ENCODE measurements at regions not wholly inside any gene's neighbourhood (a gene's known extent, or its start where the extent isn't known, plus 50 kb on each side); places are given as distances from the start of the nearest gene placed in this dataset.

- intact Hi-C loops (cut with DNase I), result no loop called here
- no peaks in the 10 kb centered on the region for H3K27me3 ChIP-seq (ENCODE audit: control insufficient read depth, insufficient read depth, low read length)
- FAIRE-seq (no peak), DNase-seq (no peak)
- no peaks in the 10 kb centered on the region for H3K36me3 ChIP-seq (ENCODE audit: control insufficient read depth in 2 of 3, insufficient read depth in 3 of 3, low read length in 3 of 3)
- H3K9me3 ChIP-seq (ENCODE audit: control insufficient read depth in 2 of 3, insufficient read depth in 1 of 3, low read length in 3 of 3), result no peaks in the 10 kb centered on the region
- H3K4me1 ChIP-seq (ENCODE audit: control insufficient read depth in 2 of 3, insufficient read depth in 2 of 3, low read depth in 1 of 3, low read length in 3 of 3), result no peaks in the 10 kb centered on the region
- TF ChIP-seq CTCF (IDR thresholded peaks at IDR 0.05; ENCODE audit: borderline replicate concordance, extremely low read depth, insufficient read depth), result no peak
- no peak overlapping the region for H3K27ac ChIP-seq (ENCODE audit: low read depth in 2 of 2, low read length in 2 of 2)
- no peak overlapping the region for H3K4me3 ChIP-seq (ENCODE audit: low read length in 3 of 3)
- no peak overlapping the region for H3K9ac ChIP-seq (ENCODE audit: low read length in 3 of 3)
Measured at GRCh38 chr14:96980835-96981234, 183.7 kb downstream of the VRK1 start.

GRCh38 chr14:96986256-96987085, 189.3 kb downstream of the VRK1 start:
- FAIRE-seq (no peak), DNase-seq (peak in 2 of 5 donors; percentile 36 to 42)
- no peaks in the 10 kb centered on the region for H3K36me3 ChIP-seq (ENCODE audit: control insufficient read depth in 2 of 3, insufficient read depth in 3 of 3, low read length in 3 of 3)
- H3K27me3 ChIP-seq (ENCODE audit: control insufficient read depth, insufficient read depth, low read length), result no peaks in the 10 kb centered on the region
- H3K4me1 ChIP-seq (ENCODE audit: control insufficient read depth in 2 of 3, insufficient read depth in 2 of 3, low read depth in 1 of 3, low read length in 3 of 3), result no peaks in the 10 kb centered on the region
- H3K9me3 ChIP-seq (ENCODE audit: control insufficient read depth in 2 of 3, insufficient read depth in 1 of 3, low read length in 3 of 3), result no peaks in the 10 kb centered on the region
- no peak overlapping the region for H3K9ac ChIP-seq (ENCODE audit: low read length in 3 of 3)
- no peak for TF ChIP-seq CTCF (IDR thresholded peaks at IDR 0.05; ENCODE audit: borderline replicate concordance, extremely low read depth, insufficient read depth)
- no peak overlapping the region for H3K4me3 ChIP-seq (ENCODE audit: low read length in 3 of 3)
- intact Hi-C loops (cut with DNase I), result no loop called here
- no peak overlapping the region for H3K27ac ChIP-seq (ENCODE audit: low read depth in 2 of 2, low read length in 2 of 2)

GRCh38 chr14:96987086-96987474, 189.9 kb downstream of the VRK1 start:
- TF ChIP-seq CTCF (IDR thresholded peaks at IDR 0.05; ENCODE audit: borderline replicate concordance, extremely low read depth, insufficient read depth), result no peak
- Histone ChIP-seq H3K36me3 (ENCODE audit: control insufficient read depth in 2 of 3, insufficient read depth in 3 of 3, low read length in 3 of 3) (no peaks in the 10 kb centered on the region), H3K4me3 (ENCODE audit: low read length in 3 of 3) (no peak overlapping the region), H3K4me1 (ENCODE audit: control insufficient read depth in 2 of 3, insufficient read depth in 2 of 3, low read depth in 1 of 3, low read length in 3 of 3) (no peaks in the 10 kb centered on the region), H3K9me3 (ENCODE audit: control insufficient read depth in 2 of 3, insufficient read depth in 1 of 3, low read length in 3 of 3) (no peaks in the 10 kb centered on the region), H3K9ac (ENCODE audit: low read length in 3 of 3) (no peak overlapping the region), H3K27ac (ENCODE audit: low read depth in 2 of 2, low read length in 2 of 2) (no peak overlapping the region), H3K27me3 (ENCODE audit: control insufficient read depth, insufficient read depth, low read length) (no peaks in the 10 kb centered on the region)
- intact Hi-C loops (cut with DNase I), result no loop called here
- FAIRE-seq, result no peak
- no peak for DNase-seq

Measured in kidney (tissue), 13 donors.